Cardiac septum (tissue), 1 donor: ENCODE measurements at regions not wholly inside any gene's neighbourhood (a gene's known extent, or its start where the extent isn't known, plus 50 kb on each side); places are given as distances from the start of the nearest gene placed in this dataset.

Experiments used
- DNase-seq: peaks from one replicate; pipeline ENCODE4 v3.0.0-alpha.2; 2020; ENCODE audit warnings: low spot score
- intact Hi-C: fragments of 100-400 bp; cut with DNase I; formaldehyde crosslinking; loops from one replicate; pipeline ENCODE4 v1.14.0; 2022
- donor health status: DM: no; HTN: no; CAD: no.

DNA sequence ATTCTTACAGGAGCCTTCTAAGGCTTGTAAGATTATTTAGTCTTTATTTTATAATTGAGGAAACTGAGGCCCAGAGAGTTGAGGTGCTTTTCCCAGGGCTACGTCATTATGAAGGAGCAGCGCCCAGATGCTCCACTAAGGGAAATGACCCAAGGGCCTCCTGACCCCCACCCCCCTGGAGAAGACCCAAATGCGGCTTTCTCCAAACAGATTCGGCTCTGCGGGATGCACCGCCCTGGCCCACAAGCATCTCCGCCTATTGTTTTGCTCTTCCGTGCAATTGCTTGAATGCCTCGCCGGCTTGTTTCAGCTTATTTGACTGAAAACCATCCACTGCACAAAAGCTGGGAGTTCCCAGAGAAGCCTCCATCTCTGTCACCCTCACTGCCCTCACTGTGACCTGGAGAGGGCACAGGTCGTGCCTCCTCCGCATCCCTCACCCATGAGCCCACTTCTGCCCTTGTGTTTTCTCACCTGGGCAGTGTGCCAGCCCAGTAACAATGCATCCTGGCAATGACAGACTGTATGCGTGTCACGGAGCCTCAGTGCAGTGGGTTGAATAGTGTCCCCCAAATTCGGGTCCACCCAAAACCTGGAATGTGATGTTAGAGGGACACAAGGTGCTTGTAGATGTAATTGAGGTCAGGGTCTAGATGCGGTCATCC is 790.2 kb downstream of the TBC1D22A start:
- intact Hi-C loops = no loop called here
- no peak for DNase-seq

DNA sequence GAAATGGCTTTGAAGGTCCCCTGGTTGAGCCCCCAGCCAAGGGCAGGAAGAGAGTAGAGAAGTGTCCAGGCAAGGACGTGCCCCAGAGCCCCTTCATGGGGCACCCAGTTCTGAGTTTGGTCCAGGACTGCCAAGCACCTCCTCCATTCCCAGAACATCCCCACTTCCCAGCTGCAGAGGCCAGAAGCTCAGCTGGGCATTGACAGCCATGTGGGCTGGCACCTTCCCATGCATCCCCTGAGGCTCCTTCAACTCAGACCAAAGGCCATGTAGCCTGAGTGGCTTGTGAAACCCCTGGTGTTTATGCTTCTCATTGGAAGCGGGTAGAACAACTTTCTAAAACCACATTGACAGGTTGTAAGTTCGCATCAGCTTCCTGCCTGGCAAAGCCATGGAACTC is 789.6 kb downstream of the TBC1D22A start:
- no peak for DNase-seq
- intact Hi-C loops = no loop called here

DNA sequence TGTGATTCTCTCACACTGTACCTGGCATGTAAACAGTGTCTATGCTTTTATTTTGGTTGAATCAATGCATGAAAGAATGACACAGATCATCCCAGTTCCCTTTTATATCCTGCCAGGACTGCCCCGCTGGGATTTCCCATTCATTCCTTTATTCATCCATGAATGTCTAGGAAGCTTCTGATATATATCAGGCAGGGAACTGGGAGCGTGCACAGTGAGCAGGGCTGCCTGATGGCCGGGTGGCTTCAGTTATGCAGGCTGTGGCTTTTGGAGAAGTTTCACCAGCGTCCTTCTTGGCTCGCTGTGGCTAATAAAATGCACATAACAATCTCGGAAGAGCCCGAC is 789.0 kb downstream of the TBC1D22A start:
- intact Hi-C loops = no loop called here
- no peak for DNase-seq

DNA sequence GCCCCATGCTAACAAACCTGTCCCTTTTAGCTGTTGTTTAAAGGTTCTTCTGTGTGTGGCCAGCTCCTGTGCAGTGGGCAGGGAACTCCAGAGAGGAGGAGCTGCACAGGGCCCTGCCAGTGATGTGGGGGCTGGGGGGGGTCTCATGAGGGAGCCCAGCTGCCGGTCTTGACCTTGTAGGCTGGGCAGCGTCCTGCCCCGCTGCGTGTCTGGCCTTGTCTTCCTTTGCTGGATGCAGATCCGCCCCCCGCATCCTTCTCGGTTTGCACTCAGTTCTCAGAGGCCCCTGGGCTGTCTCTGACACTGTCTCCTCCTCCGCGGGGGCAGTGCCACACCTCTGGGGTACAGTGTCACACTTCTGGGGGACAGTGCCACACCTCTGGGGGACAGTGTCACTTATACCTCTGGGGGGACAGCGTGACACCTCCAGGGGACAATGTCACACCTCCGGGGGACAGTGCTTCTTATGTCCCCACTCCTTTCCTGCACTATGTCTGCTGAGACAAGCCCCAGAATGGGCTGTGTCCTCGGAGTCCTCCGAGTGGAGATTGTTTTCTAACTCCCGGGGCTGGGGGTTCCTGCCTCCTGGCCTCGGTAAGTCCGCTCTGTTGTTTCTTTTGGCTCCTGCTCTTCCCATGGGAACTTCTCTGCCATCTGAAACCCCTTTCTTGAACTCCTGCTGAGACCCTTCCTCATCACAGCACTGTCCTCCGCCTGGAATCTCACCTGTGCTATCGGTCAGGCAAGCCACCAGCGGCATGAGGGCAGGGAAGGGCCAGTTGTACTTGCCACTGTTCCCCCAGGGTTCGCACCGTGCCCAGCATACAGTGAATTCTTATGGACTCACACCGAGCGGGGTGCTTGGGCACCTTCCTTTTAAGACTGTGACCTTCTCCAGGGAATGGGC is 788.3 kb downstream of the TBC1D22A start:
- intact Hi-C loops = no loop called here
- DNase-seq = no peak

DNA sequence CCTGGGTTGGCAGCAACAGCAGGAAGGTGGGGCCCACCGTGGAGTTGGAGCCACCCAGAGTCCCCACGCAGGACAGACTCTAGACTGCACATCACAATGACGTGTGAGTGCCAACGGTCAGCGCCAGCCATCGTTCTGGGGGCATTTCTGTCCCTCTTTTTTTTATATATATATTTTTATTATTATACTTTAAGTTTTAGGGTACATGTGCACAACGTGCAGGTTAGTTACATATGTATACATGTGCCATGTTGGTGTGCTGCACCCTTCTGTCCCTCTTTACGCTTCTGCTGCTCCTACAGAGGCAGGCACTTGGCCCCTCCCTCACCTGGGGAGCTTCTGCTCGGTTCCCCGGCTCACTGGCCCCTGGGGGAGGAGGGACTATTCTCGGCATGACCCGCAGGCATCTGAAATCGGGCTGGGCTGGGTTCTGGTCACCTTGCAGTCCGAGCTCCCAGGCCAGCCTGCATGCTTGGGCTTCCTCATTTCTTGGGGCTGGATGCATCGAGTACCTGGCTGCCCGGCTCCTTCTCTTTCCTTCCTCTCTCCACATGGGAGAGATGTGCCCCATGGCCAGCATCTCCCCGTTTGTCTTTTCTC is 787.4 kb downstream of the TBC1D22A start:
- no peak for DNase-seq
- intact Hi-C loops = no loop called here

DNA sequence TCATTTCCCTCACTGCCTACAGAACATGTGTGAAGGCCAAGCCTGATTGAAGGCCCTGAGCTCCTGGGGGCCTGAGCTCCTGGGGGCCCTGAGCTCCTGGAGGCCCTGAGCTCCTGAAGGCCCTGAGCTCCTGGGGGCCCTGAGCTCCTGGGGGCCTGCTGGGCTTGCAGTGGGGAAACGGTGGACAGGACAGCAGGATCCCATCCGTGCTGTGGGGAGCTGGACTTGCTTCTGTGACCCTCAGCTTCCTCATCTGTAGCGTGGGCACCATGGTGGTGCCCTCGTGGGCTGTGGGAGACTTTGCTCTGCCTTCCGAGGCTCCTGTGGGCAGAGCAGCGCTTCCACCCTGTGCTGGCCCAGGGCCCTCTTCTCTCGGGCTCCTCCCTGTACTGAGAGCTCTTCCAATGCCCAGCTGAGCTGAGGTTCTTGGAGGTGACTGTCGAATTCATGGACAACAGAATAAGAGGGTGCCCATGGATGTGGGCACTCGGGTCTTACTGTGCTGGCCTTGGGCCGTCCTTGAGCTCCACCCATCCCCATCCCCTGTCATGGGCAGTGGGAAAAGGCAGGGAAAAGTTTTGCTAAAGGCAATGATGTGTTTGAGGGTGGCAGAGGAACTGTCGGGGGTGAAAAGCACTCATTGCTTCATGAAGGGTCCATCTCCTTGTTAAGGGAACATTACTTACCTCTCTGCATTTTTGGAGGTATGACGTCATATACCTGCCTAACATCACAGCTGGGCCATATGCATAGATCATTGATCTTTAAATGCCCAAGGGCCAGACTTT is 786.7 kb downstream of the TBC1D22A start:
- intact Hi-C loops = no loop called here

DNA sequence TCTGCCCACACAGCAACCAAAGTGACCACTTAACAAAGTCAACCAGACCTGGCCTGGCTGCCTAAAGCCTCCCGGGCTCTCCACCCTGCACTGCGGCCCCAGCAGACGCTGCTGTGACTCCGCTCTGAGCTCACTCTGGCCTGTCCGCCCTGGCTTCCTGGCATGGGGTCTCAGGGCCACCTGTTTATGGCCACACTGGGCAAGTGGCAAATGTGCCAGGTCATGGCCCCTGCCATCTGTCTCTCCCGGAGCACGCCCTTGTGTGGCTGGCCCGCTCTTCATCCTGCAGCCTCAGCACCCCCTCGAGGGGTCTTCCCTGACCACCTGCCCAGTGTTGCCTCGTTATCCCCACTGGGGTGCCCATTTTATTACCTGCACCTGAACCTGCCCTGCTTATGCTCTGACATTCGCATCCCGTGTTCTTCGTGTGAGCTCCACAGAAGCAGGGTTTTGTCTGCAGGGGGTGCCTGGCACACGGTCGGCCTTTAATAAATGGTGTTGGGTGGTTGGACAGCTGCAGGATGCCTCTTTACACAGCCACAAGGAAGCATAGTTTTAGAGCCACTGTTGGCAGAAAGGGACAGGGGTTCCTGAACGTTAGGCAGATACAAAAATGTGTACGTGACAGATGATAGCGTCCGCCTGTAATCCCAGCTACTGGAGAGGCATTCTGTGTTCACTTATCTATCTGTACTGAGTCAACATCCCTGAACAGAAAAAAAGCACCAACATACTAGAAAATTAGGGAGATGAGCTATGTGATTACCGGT is 785.6 kb downstream of the TBC1D22A start:
- no peak for DNase-seq
- intact Hi-C loops = no loop called here

More for the DNA sequence above, 786.7 kb downstream of the TBC1D22A start:
- no peak for DNase-seq

DNA sequence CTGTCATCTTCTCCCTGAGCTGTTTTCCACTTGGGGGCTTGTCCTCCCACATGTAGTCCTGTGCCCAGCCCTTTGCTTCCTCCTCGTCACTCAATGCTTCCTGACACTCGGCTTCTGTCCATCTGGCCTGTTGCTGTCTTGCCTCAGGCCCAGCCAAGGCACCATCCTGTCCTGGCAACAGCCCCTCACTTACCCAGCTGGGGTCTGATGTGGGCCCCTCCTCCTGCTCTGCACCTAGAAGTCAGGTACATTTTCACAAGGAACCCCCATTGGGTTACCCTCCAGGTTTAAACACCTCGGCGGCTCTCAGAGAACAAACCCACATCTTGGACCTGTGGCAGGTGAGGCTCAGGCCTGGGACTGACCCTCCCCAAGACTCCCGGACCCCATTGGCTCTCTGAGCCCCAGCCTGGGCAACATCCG is 784.8 kb downstream of the TBC1D22A start:
- intact Hi-C loops = no loop called here
- no peak for DNase-seq

DNA sequence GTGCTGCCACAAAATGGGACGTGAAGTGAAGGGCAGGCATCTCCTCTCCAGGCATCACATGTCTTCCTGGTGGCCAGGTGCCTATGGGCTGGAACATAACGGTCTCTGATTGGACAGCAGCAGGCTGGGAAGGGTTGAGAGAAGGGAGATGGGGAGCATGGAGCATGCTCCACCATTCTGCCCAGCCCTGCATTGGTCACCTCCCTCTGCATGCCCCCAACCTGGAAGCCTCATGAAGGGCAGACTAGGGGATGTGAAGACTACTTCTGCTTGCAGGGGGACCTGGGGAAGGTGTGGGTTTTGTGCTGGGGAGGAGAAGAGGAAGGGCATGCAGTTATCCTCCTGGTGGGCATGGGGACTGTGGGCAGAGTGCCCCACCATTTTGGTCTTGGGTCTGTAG is 782.2 kb downstream of the TBC1D22A start:
- intact Hi-C loops = no loop called here
- no peak for DNase-seq

DNA sequence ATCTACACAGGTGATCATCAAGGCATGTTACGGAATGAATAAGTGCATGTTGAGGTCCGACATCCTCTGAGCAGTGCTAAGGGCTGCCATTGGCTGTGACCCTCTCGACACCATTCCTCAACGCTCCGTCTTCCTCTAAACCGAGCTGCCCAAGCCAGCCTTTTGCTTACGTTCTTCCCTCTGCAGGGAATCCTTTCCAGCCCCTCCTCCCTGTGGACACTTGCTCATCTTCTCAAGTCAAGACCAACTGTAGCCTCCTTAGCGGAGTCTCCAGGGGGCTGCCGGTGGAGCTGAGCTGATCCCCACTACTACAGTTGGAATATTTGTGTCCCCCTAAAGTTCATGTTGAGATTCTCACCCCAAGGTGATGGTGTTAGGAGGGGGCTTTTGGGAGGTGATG is 781.0 kb downstream of the TBC1D22A start:
- DNase-seq = no peak

DNA sequence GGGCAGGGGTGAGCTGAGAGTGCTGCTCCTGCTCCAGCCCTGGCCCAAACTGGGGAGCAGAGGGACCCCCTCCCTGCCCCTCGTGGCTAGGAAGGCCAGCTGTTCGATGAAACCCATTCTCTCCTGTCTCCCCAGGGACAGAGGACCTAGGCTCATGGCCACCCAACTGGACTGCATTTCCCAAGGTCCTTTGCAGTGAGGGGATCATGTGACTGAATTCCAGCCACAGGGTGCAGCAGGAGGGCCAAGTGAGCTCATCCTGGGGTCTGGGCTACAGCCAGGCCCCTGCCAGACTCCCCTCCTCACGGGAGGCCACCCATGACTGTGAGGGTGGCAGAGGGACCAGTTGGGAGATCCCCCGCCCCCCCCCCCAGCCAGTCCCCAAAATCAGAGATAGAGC is 777.6 kb downstream of the TBC1D22A start:
- no peak for DNase-seq
- intact Hi-C loops = no loop called here

More for the DNA sequence above, 781.0 kb downstream of the TBC1D22A start:
- intact Hi-C loops = no loop called here

DNA sequence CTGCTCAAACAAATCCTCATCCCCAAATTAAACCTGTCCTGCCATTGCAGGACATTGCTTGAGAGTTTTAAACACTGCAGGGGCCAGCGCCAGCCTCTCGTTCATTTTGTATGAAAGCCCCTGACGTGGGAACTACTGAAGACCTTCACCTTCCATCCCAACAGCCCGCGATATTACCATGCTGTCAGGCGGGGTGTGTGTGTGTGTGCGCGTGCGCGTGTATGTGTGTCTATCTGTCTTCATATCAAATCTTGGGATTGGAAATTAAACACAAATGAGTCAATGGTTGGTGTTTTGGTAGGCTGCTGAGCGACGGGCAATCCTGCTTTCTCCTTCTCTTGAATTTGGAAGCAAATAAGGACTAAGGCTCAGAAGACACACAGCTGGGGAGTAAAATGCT is 776.9 kb downstream of the TBC1D22A start:
- DNase-seq = no peak
- intact Hi-C loops = no loop called here

DNA sequence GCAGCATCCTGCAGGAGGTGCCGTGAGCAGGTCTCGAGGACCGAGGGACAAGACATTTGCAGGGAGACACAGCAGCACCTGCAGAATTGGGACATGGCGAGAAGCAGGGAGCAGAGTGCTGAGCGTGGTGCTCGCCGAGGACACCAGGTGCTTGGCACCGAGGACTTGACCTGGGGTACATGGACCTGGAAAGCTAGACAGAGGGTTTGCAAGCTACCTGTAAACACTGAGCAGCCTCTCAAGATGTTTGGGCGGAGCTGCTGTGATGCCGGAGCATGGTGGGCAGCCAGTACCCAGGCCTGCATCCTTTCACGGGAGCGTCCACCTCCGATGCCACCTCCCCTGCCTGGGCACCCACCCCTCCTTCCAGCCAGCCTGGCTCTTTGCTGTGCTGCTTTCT is 773.2 kb downstream of the TBC1D22A start:
- no peak for DNase-seq
- intact Hi-C loops = no loop called here

DNA sequence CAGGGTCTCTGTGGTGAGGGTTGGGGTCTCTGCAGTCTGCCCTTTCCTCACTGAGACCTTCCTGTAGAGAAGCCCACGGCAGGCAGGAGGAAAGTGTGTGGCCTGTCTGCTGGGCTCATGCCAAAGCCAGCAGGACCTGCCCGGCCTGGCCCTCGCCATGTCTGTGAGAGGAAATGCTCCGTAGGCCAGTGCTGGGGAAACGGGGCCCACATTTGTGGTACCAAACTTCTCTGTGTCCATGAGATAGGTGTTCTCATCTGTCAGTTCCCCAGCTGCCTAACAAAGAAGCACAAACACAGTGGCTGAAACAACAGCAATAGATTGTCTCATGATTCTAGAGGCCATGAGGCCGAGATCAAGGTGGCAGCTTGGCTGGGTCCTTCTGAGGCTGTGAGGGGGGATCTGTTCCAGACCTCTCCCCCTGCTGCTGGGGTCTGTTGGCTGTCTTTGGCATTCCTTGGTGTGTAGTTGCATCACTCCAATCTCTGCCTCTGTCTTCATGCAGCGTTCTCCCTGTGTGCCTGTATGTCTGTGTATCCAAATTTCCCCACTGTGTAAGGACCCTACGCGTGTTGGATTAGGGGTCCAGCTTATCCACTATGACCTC is 772.5 kb downstream of the TBC1D22A start:
- intact Hi-C loops = no loop called here
- no peak for DNase-seq

DNA sequence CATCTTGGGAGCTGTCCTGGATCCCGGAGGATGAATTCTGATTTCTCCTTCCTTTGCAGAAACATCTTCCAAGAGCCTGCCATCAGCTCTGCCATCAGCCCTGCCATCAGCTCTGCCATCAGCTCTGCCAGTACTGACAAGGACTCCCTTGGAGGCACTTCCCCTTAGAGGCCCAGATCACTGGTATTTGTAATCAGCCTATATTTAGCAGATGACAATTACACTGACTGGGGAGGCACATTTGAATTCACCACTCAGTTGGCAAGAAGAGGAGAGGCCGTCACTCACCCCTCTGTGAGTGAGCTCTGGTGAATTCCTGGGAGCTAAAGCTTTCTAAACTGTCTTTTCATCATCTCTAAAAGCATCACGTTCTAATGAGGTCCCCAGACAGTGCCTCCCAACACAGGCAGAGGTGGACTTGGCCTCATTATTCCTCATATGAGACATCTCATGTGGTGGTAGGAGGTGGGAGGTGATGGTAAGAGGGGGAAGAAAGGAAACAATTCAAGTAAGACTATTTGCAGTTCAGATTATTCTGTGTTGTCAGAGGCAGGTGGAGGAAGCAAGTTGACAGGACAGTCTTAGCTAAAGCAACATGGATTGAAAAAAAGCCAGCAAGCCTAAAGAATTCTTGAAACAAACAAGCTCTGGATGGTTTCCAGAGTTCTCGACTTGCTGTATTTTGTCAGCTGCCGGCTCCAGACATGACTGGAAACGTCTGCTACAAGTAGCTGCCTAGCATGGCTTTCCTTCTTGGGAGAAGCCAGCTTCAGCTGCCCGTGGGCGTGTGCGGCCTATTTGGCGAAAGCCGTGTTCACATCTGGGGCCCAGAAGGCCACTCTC is 771.7 kb downstream of the TBC1D22A start:
- no peak for DNase-seq
- intact Hi-C loops = no loop called here

DNA sequence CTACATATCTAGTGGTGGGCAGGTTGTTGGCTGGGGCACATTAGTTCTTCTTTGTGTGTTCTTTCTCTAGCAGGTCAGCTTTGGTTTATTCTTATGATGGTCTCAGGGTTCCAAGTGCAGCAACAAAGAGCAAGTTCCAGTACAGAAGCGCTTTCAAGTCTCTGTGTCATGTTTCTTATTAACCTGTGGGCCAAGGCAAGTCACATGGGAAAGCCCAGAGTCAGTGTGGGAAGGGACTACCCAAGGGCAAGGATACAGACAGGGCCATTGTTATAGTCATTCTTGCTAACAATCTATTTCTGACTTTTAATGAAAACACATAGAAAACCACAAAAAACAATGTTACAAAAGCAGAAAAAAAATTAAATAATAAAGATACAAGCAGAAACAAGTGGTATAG is 754.6 kb downstream of the TBC1D22A start:
- intact Hi-C loops = no loop called here
- DNase-seq = no peak

DNA sequence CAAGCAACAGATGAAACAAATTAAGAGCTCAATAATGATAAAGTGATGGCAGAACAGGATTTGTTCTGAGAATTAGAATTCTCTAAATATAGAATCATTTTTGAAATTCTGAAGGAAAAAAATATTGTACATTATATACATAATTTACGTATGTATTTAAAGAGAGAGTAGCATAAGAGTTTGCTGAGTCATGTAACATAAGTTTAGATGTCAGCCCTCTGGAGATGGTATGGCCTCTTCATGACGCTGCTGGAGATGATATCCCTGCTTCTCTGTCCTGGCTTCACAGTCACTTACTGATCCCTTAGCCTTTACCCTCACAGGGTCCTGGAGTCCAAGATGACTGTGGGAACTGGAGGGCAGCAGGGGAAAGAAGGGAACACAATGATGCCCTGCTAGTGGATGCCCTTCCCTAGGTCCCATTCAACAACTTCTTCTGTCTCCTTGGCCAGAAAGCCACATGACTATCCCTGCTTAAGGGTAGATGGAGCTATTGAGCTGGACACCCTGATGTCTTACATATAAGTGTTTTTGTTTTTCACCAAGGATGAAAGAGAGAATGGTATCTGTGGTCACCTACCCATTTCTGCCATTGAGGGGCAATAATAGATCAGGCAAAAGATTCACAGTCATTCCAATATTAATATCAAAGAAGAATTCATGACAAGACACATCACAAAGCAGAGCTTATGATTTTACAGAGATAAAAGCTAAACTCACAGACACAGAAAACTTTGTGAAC is 753.1 kb downstream of the TBC1D22A start:
- no peak for DNase-seq
- intact Hi-C loops = no loop called here
